Tibial nerve (tissue), 3 donors: ENCODE measurements at regions not wholly inside any gene's neighbourhood (a gene's known extent, or its start where the extent isn't known, plus 50 kb on each side); places are given as distances from the start of the nearest gene placed in this dataset.

Source experiments
- CTCF ChIP-seq, 5 experiments: fragments of 200-600 bp in 3 of 5; fragments of 450-650 bp in 2 of 5; sonication (generic) in 3 of 5; IDR thresholded peaks; one replicate each; pipeline ENCODE4 v1.5.1; 2016 to 2019; ENCODE audit warnings: antibody characterized with exemption in 5 of 5, mild to moderate bottlenecking in 3 of 5, moderate library complexity in 2 of 5
- POLR2A ChIP-seq, 2 donors: fragments of 450-650 bp; IDR thresholded peaks; one replicate each; pipeline ENCODE4 v1.6.1; 2017; ENCODE audit warnings: antibody characterized with exemption in 2 of 2, mild to moderate bottlenecking in 2 of 2, moderate library complexity in 2 of 2

GRCh38 chr2:22500555-22500935 lies 884.4 kb upstream of the KLHL29 start:
- no peak for TF ChIP-seq CTCF (IDR thresholded peaks at IDR 0.05)
- no peak for TF ChIP-seq POLR2A (IDR thresholded peaks at IDR 0.05)
